Liver (tissue), 3 donors: ENCODE measurements at regions not wholly inside any gene's neighbourhood (a gene's known extent, or its start where the extent isn't known, plus 50 kb on each side); places are given as distances from the start of the nearest gene placed in this dataset.
"Not testable (repeated sequence)": the region's sequence is repeated elsewhere in the genome, so short reads cannot be mapped to it uniquely, and the experiment has no call there.

Experiments used
- ATF3 ChIP-seq: IDR thresholded peaks from 2 replicates; pipeline ENCODE4 v1.6.1; 2016; ENCODE audit warnings: antibody characterized with exemption
- CTCF ChIP-seq: fragments of 150-350 bp; IDR thresholded peaks from 2 replicates; pipeline ENCODE4 v1.5.1; 2017; ENCODE audit warnings: improper control_type of control experiment, low read depth, low read length; ENCODE audit not compliant: missing input control
- YY1 ChIP-seq: IDR thresholded peaks from 2 replicates; pipeline ENCODE4 v1.6.1; 2016; ENCODE audit warnings: antibody characterized with exemption, mild to moderate bottlenecking
- donor health status: healthy.
- donor health status: healthy.

- not testable (repeated sequence) for TF ChIP-seq YY1, CTCF, ATF3
These were observed 110.1 kb downstream of the ADRA2C start for GRCh38 chr4:3876057-3876845.
